ENCODE measurements at regions not wholly inside any gene's neighbourhood (a gene's known extent, or its start where the extent isn't known, plus 50 kb on each side); places are given as distances from the start of the nearest gene placed in this dataset.

- BruUV-seq (replicated peaks), result no TSS peak
- no peak overlapping the region for H3K27ac ChIP-seq (ENCODE audit: low read depth, low read length)
- H3K9ac ChIP-seq (ENCODE audit: low read length), result no peak overlapping the region
- TF ChIP-seq POLR2AphosphoS5 (IDR thresholded peaks at IDR 0.05; ENCODE audit: low read depth, low read length) (no peak), SIN3A (IDR thresholded peaks at IDR 0.05; ENCODE audit: low read depth) (no peak), EZH2phosphoT487 (IDR thresholded peaks at IDR 0.05; ENCODE audit: borderline replicate concordance) (no peak), REST (IDR thresholded peaks at IDR 0.05; ENCODE audit: low read depth) (no peak), ELF1 (IDR thresholded peaks at IDR 0.05; ENCODE audit: borderline replicate concordance, low read depth) (no peak), YY1 (IDR thresholded peaks at IDR 0.05; ENCODE audit: extremely low read depth, insufficient replicate concordance, low read depth, low read length) (no peak), TCF7L2 (IDR thresholded peaks at IDR 0.05; ENCODE audit: borderline replicate concordance, extremely low read depth, insufficient read depth, insufficient read length) (no peak), EGR1 (IDR thresholded peaks at IDR 0.05; ENCODE audit: low read depth) (no peak), SP1 (IDR thresholded peaks at IDR 0.05; ENCODE audit: low read depth) (no peak), POLR2A (IDR thresholded peaks at IDR 0.05; ENCODE audit: borderline replicate concordance, extremely low read depth, insufficient read depth, insufficient read length) (no peak), ZNF274 (IDR thresholded peaks at IDR 0.05; ENCODE audit: low read depth, low read length) (no peak), FOSL1 (IDR thresholded peaks at IDR 0.05; ENCODE audit: low read depth) (no peak)
- TF ChIP-seq, protein P1, sequence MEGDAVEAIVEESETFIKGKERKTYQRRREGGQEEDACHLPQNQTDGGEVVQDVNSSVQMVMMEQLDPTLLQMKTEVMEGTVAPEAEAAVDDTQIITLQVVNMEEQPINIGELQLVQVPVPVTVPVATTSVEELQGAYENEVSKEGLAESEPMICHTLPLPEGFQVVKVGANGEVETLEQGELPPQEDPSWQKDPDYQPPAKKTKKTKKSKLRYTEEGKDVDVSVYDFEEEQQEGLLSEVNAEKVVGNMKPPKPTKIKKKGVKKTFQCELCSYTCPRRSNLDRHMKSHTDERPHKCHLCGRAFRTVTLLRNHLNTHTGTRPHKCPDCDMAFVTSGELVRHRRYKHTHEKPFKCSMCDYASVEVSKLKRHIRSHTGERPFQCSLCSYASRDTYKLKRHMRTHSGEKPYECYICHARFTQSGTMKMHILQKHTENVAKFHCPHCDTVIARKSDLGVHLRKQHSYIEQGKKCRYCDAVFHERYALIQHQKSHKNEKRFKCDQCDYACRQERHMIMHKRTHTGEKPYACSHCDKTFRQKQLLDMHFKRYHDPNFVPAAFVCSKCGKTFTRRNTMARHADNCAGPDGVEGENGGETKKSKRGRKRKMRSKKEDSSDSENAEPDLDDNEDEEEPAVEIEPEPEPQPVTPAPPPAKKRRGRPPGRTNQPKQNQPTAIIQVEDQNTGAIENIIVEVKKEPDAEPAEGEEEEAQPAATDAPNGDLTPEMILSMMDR (IDR thresholded peaks at IDR 0.05 in 2 of 3, conservative IDR thresholded peaks at IDR 0.05 in 1 of 3; ENCODE audit: borderline replicate concordance in 1 of 3, insufficient read depth in 1 of 3, low read depth in 2 of 3, low read length in 2 of 3), result no peak
- TF ChIP-seq, protein P2, sequence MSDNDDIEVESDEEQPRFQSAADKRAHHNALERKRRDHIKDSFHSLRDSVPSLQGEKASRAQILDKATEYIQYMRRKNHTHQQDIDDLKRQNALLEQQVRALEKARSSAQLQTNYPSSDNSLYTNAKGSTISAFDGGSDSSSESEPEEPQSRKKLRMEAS (IDR thresholded peaks at IDR 0.05), result no peak
- TF ChIP-seq, protein P3, sequence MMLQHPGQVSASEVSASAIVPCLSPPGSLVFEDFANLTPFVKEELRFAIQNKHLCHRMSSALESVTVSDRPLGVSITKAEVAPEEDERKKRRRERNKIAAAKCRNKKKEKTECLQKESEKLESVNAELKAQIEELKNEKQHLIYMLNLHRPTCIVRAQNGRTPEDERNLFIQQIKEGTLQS (IDR thresholded peaks at IDR 0.05), result no peak
- intact Hi-C loops (cut with micrococcal nuclease), result no loop called here
- POLR2A ChIA-PET, result no interaction called here
- H3K36me3 ChIP-seq (ENCODE audit: control insufficient read depth in 1 of 2, insufficient read depth in 2 of 2, low read length in 2 of 2), result no peaks in the 10 kb centered on the region
- ATAC-seq (no peak), DNase-seq (ENCODE audit: low read depth, low spot score) (no peak)
- no peaks in the 10 kb centered on the region for H4K20me1 ChIP-seq (ENCODE audit: insufficient read depth)
- no peaks in the 10 kb centered on the region for H3K4me1 ChIP-seq (ENCODE audit: control insufficient read depth in 1 of 2, insufficient read depth in 2 of 2, low read length in 2 of 2)
- no peak overlapping the region for H3K4me2 ChIP-seq (ENCODE audit: low read length)
- no peaks in the 10 kb centered on the region for H3K9me3 ChIP-seq (ENCODE audit: control insufficient read depth in 1 of 2, insufficient read depth in 1 of 2, low read depth in 1 of 2, low read length in 2 of 2)
- H3K27me3 ChIP-seq (ENCODE audit: insufficient read depth, low read length), result peaks cover 54% of the 10 kb centered on the region
- RAD21 ChIA-PET (ENCODE audit: low non-redundant PET in 1 of 2, low total read pairs in 2 of 2, uncharacterized antibody in 2 of 2, unreplicated experiment in 2 of 2), result no interaction called here
- no peak overlapping the region for H2AFZ ChIP-seq (ENCODE audit: low read depth, low read length, poor library complexity, severe bottlenecking)
- H3K9me2 ChIP-seq (ENCODE audit: insufficient read depth), result no peaks in the 10 kb centered on the region
- CTCF ChIA-PET, result no interaction called here
- no peaks in the 10 kb centered on the region for H3K79me2 ChIP-seq (ENCODE audit: insufficient read depth, low read length)
- H3K4me3 ChIP-seq (replicated peaks in 1 of 2; ENCODE audit: low read depth in 1 of 2, low read length in 2 of 2), result no peak overlapping the region
Observed at GRCh38 chr15:59841036-59841435, 151.9 kb upstream of the BNIP2 start.

All from HCT116 (cell line).